ENCODE measurements at regions not wholly inside any gene's neighbourhood (a gene's known extent, or its start where the extent isn't known, plus 50 kb on each side); places are given as distances from the start of the nearest gene placed in this dataset.
A peak's percentile ranks its signal among the peaks of the same experiment; 100 is the strongest.
"Not testable (repeated sequence)": the region's sequence is repeated elsewhere in the genome, so short reads cannot be mapped to it uniquely, and the experiment has no call there.

GRCh38 chr3:99561056-99561455 is 77.3 kb upstream of the COL8A1 start:
- no peak overlapping the region for H3K27ac ChIP-seq
- no peak for DNase-seq
- TF ChIP-seq, protein P1, sequence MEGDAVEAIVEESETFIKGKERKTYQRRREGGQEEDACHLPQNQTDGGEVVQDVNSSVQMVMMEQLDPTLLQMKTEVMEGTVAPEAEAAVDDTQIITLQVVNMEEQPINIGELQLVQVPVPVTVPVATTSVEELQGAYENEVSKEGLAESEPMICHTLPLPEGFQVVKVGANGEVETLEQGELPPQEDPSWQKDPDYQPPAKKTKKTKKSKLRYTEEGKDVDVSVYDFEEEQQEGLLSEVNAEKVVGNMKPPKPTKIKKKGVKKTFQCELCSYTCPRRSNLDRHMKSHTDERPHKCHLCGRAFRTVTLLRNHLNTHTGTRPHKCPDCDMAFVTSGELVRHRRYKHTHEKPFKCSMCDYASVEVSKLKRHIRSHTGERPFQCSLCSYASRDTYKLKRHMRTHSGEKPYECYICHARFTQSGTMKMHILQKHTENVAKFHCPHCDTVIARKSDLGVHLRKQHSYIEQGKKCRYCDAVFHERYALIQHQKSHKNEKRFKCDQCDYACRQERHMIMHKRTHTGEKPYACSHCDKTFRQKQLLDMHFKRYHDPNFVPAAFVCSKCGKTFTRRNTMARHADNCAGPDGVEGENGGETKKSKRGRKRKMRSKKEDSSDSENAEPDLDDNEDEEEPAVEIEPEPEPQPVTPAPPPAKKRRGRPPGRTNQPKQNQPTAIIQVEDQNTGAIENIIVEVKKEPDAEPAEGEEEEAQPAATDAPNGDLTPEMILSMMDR (IDR thresholded peaks at IDR 0.05; ENCODE audit: low read depth, low read length, missing control alignments): no peak
- H3K4me3 ChIP-seq (ENCODE audit: low read depth, low read length): no peak overlapping the region
- in situ Hi-C loops (cut with HindIII; ENCODE audit: low pct_ligation_motif_present, low sequenced_read_pairs): no loop called here
- no peaks in the 10 kb centered on the region for H3K27me3 ChIP-seq (replicated peaks)
- H3K36me3 ChIP-seq (replicated peaks): no peaks in the 10 kb centered on the region

GRCh38 chr3:99559196-99559595 is 79.2 kb upstream of the COL8A1 start:
- in situ Hi-C loops (cut with HindIII; ENCODE audit: low pct_ligation_motif_present, low sequenced_read_pairs): no loop called here
- Histone ChIP-seq H3K27ac (no peak overlapping the region), H3K27me3 (replicated peaks) (no peaks in the 10 kb centered on the region), H3K36me3 (replicated peaks) (no peaks in the 10 kb centered on the region), H3K4me3 (ENCODE audit: low read depth, low read length) (no peak overlapping the region)
- no peak for DNase-seq
- TF ChIP-seq, protein P1 (IDR thresholded peaks at IDR 0.05; ENCODE audit: low read depth, low read length, missing control alignments): no peak

GRCh38 chr3:99555885-99556284 is 82.5 kb upstream of the COL8A1 start:
- H3K36me3 ChIP-seq (replicated peaks); DNase-seq; H3K4me3 ChIP-seq (ENCODE audit: low read depth, low read length); H3K27me3 ChIP-seq (replicated peaks); in situ Hi-C loops (cut with HindIII; ENCODE audit: low pct_ligation_motif_present, low sequenced_read_pairs); H3K27ac ChIP-seq: not testable (repeated sequence)

- no peaks in the 10 kb centered on the region for H3K36me3 ChIP-seq (replicated peaks)
- H3K27me3 ChIP-seq (replicated peaks): no peaks in the 10 kb centered on the region
- H3K27ac ChIP-seq: no peak overlapping the region
- H3K4me3 ChIP-seq (ENCODE audit: low read depth, low read length): no peak overlapping the region
- DNase-seq: no peak
- TF ChIP-seq, protein P1 (IDR thresholded peaks at IDR 0.05; ENCODE audit: low read depth, low read length, missing control alignments): peak; percentile 53
- in situ Hi-C loops (cut with HindIII; ENCODE audit: low pct_ligation_motif_present, low sequenced_read_pairs): no loop called here
These were observed 86.9 kb upstream of the COL8A1 start for GRCh38 chr3:99551520-99551919.

DNA sequence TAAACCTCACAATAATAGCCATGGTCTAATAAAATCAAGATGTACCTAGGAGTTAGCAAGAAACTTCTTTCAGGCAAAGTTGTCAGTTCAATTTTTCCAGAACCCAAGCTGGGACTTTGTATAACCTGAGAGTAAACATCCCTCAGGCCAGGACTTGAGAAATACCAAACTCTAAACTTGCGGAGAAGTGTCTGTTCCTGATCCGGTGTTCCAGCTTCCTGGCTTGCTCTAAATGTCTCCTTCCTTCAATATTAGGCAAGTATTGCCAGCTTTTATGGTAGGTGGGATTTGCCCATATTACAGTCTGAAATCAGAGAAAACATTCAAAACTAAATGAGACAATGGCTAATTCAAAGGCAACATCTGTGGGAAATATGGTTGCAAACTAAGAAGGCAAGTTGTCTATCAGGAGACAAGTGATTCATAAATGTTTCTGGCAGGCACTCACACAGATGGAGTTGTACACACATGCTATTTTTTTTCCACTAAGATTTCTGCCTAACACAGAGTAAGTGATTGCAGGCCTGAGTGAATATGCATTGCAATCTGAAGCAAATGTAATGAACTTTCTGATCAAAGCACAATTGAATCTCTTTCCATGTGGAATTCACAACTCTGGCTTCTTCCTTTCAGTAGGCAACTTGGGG is 88.3 kb upstream of the COL8A1 start:
- H3K36me3 ChIP-seq (replicated peaks): no peaks in the 10 kb centered on the region
- no peak for DNase-seq
- TF ChIP-seq, protein P1 (IDR thresholded peaks at IDR 0.05; ENCODE audit: low read depth, low read length, missing control alignments): no peak
- no peak overlapping the region for H3K27ac ChIP-seq
- in situ Hi-C loops (cut with HindIII; ENCODE audit: low pct_ligation_motif_present, low sequenced_read_pairs): no loop called here
- H3K27me3 ChIP-seq (replicated peaks): no peaks in the 10 kb centered on the region
- H3K4me3 ChIP-seq (ENCODE audit: low read depth, low read length): no peak overlapping the region

DNA sequence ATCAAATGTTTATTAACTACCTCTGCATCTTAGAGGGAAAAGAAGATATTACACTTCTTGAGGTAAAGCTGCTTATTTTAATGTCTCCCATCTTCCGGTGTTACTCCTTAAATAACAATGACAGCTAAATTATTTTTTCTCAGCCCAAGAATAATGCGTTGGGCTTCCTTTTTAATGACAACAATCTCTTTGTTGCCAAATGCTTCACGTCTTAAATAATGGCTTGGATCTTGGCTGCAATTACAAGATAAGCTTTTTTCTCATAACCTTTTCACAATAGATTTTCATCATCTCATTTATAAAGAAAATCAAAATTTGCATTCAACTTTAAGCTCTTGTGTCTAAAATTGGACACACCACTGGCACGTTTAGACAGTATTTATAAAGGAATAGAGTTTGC is 89.2 kb upstream of the COL8A1 start:
- H3K4me3 ChIP-seq (ENCODE audit: low read depth, low read length): no peak overlapping the region
- TF ChIP-seq, protein P1 (IDR thresholded peaks at IDR 0.05; ENCODE audit: low read depth, low read length, missing control alignments): no peak
- H3K36me3 ChIP-seq (replicated peaks): no peaks in the 10 kb centered on the region
- in situ Hi-C loops (cut with HindIII; ENCODE audit: low pct_ligation_motif_present, low sequenced_read_pairs): no loop called here
- no peak overlapping the region for H3K27ac ChIP-seq
- no peaks in the 10 kb centered on the region for H3K27me3 ChIP-seq (replicated peaks)
- no peak for DNase-seq
